OCI-LY3 (cell line): ENCODE measurements at regions not wholly inside any gene's neighbourhood (a gene's known extent, or its start where the extent isn't known, plus 50 kb on each side); places are given as distances from the start of the nearest gene placed in this dataset.

Experiments used
- H2AFZ ChIP-seq: fragments of 200-600, 300-600 bp; shearing (Covaris generic); 2 replicates; pipeline ENCODE4 v1.6.0; 2014; ENCODE audit warnings: antibody characterized with exemption, low read depth, low read length
- H3K27ac ChIP-seq: fragments of 200-600, 300-600 bp; sonication (generic); 2 replicates; pipeline ENCODE4 v1.5.1; 2014; ENCODE audit warnings: mild to moderate bottlenecking, low read length, moderate library complexity, mixed read lengths
- H3K27me3 ChIP-seq: fragments of 200-600, 300-600 bp; sonication (generic); 2 replicates; pipeline ENCODE4 v1.6.1; 2014; ENCODE audit warnings: low read depth, low read length, mixed read lengths
- H3K36me3 ChIP-seq: fragments of 200-600, 300-600 bp; sonication (generic); replicated peaks from 2 replicates; pipeline ENCODE3; 2014; ENCODE audit warnings: low read depth, low read length, mixed read lengths
- H3K4me1 ChIP-seq: fragments of 300-600, 200-600 bp; sonication (generic); 2 replicates; pipeline ENCODE4 v1.6.1; 2014; ENCODE audit warnings: low read length, mixed read lengths
- H3K4me2 ChIP-seq: fragments of 200-600, 300-600 bp; sonication (generic); 2 replicates; pipeline ENCODE4 v1.6.1; 2014; ENCODE audit warnings: low read length, mixed read lengths
- H3K4me3 ChIP-seq: fragments of 300-600, 200-600 bp; sonication (generic); 2 replicates; pipeline ENCODE4 v1.5.1; 2014; ENCODE audit warnings: antibody characterized with exemption, mild to moderate bottlenecking, low read length, moderate library complexity
- H3K79me2 ChIP-seq: fragments of 300-600, 200-600 bp; shearing (Covaris generic); 2 replicates; pipeline ENCODE4 v1.6.1; 2014; ENCODE audit warnings: mild to moderate bottlenecking, low read length, mixed read lengths
- H3K9ac ChIP-seq: fragments of 300-600, 200-600 bp; shearing (Covaris generic); 2 replicates; pipeline ENCODE4 v1.6.0; 2014; ENCODE audit warnings: mild to moderate bottlenecking, low read length, moderate library complexity
- H3K9me3 ChIP-seq: fragments of 200-600, 300-600 bp; shearing (Covaris generic); 2 replicates; pipeline ENCODE4 v1.6.1; 2014; ENCODE audit warnings: low read length, mixed read lengths; ENCODE audit not compliant: insufficient read depth
- H4K20me1 ChIP-seq: fragments of 200-600, 300-600 bp; sonication (generic); 2 replicates; pipeline ENCODE4 v1.6.1; 2016; ENCODE audit warnings: low read length, mixed read lengths; ENCODE audit not compliant: insufficient read depth
- CTCF ChIP-seq: fragments of 200-600, 300-600 bp; sonication (generic); IDR thresholded peaks from 2 replicates; pipeline ENCODE4 v1.5.1; 2014; ENCODE audit warnings: antibody characterized with exemption, low read length, low read depth
- EZH2phosphoT487 ChIP-seq: fragments of 200-600 bp; shearing (Covaris generic); IDR thresholded peaks from 2 replicates; pipeline ENCODE4 v1.6.1; 2018; ENCODE audit warnings: antibody characterized with exemption, mixed run types, low read depth

- Histone ChIP-seq H3K79me2 (peaks cover 8% of the 10 kb centered on the region), H3K4me3 (peak overlapping the region; percentile 69), H3K4me2 (peak overlapping the region; percentile 90), H4K20me1 (no peaks in the 10 kb centered on the region), H3K9me3 (no peaks in the 10 kb centered on the region), H2AFZ (peak overlapping the region; percentile 4; the same call in 1 of the 2 replicates), H3K4me1 (peaks cover 90% of the 10 kb centered on the region), H3K9ac (peak overlapping the region; percentile 84), H3K27ac (peak overlapping the region; percentile 99), H3K27me3 (no peaks in the 10 kb centered on the region), H3K36me3 (no peaks in the 10 kb centered on the region)
- no peak for TF ChIP-seq EZH2phosphoT487
- no peak for TF ChIP-seq CTCF
These were observed 224.8 kb upstream of the MARCKS start for GRCh38 chr6:113632220-113632864.

GRCh38 chr6:113633638-113634037, 223.5 kb upstream of the MARCKS start:
- Histone ChIP-seq H3K9ac (peak overlapping the region; percentile 84), H2AFZ (no peak overlapping the region), H3K9me3 (no peaks in the 10 kb centered on the region), H3K4me2 (peak overlapping the region; percentile 90), H3K36me3 (no peaks in the 10 kb centered on the region), H3K79me2 (peaks cover 7% of the 10 kb centered on the region), H3K4me1 (peaks cover 77% of the 10 kb centered on the region), H3K27me3 (no peaks in the 10 kb centered on the region), H4K20me1 (no peaks in the 10 kb centered on the region), H3K4me3 (peak overlapping the region; percentile 51), H3K27ac (peak overlapping the region; percentile 99)
- TF ChIP-seq CTCF: no peak
- no peak for TF ChIP-seq EZH2phosphoT487

- Histone ChIP-seq H3K9ac (peak overlapping the region; percentile 64), H3K4me3 (peak overlapping the region; percentile 51), H3K27ac (peak overlapping the region; percentile 99), H4K20me1 (no peaks in the 10 kb centered on the region), H3K27me3 (no peaks in the 10 kb centered on the region), H3K4me1 (peaks cover 68% of the 10 kb centered on the region), H3K9me3 (no peaks in the 10 kb centered on the region), H3K79me2 (no peaks in the 10 kb centered on the region), H2AFZ (no peak overlapping the region; the same call in 1 of the 2 replicates), H3K36me3 (no peaks in the 10 kb centered on the region), H3K4me2 (peak overlapping the region; percentile 69)
- TF ChIP-seq EZH2phosphoT487: no peak
- TF ChIP-seq CTCF: no peak
These were observed 222.6 kb upstream of the MARCKS start for GRCh38 chr6:113634352-113635163.
